HG03064 (cell line): ENCODE measurements at regions not wholly inside any gene's neighbourhood (a gene's known extent, or its start where the extent isn't known, plus 50 kb on each side); places are given as distances from the start of the nearest gene placed in this dataset.

Source experiments
- ATAC-seq: cut with Tn5 transposase; IDR thresholded peaks from one replicate; pipeline ENCODE4 v1.9.1; 2021; ENCODE audit warnings: low read depth; ENCODE audit not compliant: unreplicated experiment

- ATAC-seq: no peak
Measured at GRCh38 chr2:75788902-75789301, 78.2 kb upstream of the GCFC2 start.

DNA sequence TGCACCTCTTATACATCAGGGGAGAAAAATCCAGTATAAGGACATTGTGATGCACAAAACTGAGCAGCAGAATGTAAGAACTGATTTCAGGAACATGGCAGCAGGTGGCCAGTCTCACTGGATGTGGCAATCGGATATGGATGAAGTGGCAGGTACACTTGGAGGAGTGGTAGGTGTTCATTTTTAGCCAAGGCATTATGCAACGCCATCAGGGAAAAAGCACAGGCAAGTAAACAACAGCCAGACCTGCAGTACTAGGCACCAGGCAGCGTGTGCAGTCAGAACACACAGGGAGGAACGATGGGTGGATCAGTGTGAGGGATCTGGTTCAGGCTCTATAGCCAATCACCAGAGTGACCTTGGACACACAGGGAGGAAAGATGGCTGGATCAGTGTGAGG lies 77.4 kb upstream of the GCFC2 start:
- ATAC-seq: no peak

- ATAC-seq: no peak
Measured at GRCh38 chr2:75787532-75788132, 76.9 kb upstream of the GCFC2 start.

- ATAC-seq: no peak
Measured at GRCh38 chr2:75775311-75775823, 64.7 kb upstream of the GCFC2 start.

DNA sequence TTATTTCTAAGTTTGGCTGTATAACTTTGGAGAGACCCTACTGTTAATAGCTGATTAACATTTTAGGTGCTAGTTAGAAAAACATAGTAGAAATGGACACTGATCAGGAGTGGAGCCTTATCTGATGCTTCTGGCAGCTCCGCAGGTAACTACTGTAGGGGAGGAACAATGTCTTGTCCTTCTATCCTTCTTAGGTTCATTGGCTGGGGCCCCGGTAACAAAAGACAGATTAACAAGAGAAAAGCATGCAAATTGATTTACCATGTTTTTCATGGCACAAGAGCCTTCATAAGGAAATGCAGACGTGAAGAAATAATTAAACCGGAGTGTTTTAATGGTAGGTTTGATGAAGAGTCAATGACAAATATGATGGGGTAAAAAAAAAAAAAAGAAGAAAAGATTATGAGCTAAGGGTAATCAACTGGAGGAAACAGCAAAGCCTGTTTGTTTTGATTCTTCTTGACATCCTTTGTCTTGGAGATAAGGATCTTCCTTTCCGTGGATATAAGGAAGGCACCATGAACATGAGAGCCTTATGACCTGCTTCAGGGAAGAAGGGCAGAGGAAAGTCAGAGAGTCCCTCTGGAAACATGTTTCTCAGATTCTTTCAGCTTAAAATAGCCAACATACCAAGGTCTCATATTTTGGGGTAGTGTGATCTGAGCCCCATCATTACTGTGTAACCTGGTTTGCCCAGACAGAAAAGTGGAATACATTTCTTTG lies 62.4 kb upstream of the GCFC2 start:
- no peak for ATAC-seq

DNA sequence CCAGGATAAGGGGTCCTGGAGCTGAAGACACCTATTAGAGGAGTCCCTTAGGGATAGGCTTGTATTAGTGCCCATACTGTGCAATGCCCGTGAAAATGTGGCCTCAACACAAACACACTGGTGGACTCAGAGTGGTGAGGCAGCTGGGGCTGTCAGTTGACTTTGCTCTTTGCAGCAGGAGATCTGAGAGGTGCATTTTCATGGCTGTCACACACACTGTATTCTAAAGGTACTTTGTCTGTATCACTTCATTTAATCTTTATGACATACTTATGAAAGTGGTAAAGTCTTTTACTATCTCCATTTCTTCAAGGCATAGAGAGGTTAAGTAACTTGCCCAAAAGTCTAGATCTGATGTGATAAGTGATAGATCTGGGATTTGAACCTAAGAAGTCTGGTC lies 55.1 kb upstream of the GCFC2 start:
- ATAC-seq: no peak

DNA sequence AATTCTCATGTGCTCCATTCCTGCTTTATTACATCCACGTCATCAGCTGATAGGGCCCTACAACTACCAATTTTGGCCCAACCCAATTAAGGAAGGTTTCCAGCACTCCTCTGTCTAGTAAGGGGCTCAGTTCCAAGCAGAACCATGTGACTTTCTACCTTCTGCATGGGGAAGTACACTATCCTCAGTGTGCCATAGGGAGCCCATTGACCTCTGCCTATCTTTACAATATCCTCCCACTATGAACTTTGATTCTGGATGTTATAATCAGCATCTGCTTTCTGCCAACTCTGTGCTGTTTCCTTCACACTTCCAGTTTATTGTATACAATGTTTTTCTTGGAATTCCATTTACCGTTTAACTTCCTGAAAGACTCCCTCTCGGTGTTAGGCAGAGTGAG lies 53.9 kb upstream of the GCFC2 start:
- ATAC-seq: no peak
